GM06990 (cell line): ENCODE measurements at regions not wholly inside any gene's neighbourhood (a gene's known extent, or its start where the extent isn't known, plus 50 kb on each side); places are given as distances from the start of the nearest gene placed in this dataset.

ENCODE experiments used
- DNase-seq: peaks from one replicate; pipeline ENCODE4 v3.0.0-alpha.2; 2011; ENCODE audit not compliant: insufficient read length; ENCODE audit errors: extremely low read depth
- H3K27me3 ChIP-seq: replicated peaks from 2 replicates; pipeline ENCODE4 v1.6.0; 2011; ENCODE audit warnings: low read length; ENCODE audit not compliant: control insufficient read depth, insufficient read depth
- H3K36me3 ChIP-seq: 2 replicates; pipeline ENCODE4 v1.5.1; 2011; ENCODE audit warnings: low read length; ENCODE audit not compliant: control insufficient read depth, insufficient read depth
- H3K4me3 ChIP-seq: replicated peaks from 2 replicates; pipeline ENCODE4 v1.5.1; 2011; ENCODE audit warnings: low read depth, mild to moderate bottlenecking, control low read depth, low read length
- CTCF ChIP-seq: IDR thresholded peaks from 2 replicates; pipeline ENCODE4 v1.5.1; 2011; ENCODE audit warnings: low read length, control low read depth, mild to moderate bottlenecking, inconsistent platforms; ENCODE audit not compliant: insufficient read depth, poor library complexity, severe bottlenecking

DNA sequence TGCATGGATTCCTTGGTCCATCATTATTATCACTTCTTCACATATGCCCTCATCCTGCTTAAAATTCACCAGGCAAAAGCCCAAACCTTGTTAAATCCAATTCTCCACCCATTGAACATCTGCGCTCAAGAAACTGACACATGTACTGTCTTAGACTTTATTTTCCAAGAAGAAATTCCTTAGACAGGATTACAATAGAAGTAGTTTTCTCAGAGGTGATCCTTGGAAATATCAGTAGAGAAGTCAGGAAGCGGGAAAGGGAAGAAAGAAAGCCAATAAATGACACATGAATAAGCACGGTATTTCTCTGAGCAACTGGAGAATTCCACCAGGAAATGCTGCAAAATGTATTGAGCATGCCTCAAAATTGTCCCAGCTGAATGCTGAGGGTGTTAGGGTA lies 90.2 kb downstream of the FOXD1 start:
- no peak for TF ChIP-seq CTCF
- DNase-seq, result no peak
- H3K36me3 ChIP-seq, result no peaks in the 10 kb centered on the region
- no peaks in the 10 kb centered on the region for H3K27me3 ChIP-seq
- H3K4me3 ChIP-seq, result no peak overlapping the region

- no peak for TF ChIP-seq CTCF
- H3K27me3 ChIP-seq, result no peaks in the 10 kb centered on the region
- no peaks in the 10 kb centered on the region for H3K36me3 ChIP-seq
- DNase-seq, result no peak
- no peak overlapping the region for H3K4me3 ChIP-seq
Observed at GRCh38 chr5:73357576-73357975, 91.0 kb downstream of the FOXD1 start.

DNA sequence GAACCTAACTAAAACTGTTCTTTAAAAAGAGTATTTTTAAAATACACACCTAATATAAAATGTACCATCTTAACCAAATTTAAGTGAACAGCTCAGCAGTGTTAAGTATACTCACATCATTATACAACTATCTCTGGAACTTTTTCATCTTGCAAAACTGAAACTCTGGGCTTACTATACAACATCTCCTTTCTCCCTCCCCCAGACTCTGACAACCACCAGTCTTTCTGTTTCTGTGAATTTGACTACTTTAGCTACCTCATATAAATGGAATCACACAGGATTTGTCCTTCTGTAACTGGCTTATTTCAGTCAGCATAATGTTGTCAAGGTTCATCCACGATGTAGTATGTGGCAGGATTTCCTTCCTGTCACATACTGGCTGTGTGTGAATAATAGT lies 93.5 kb downstream of the FOXD1 start:
- Histone ChIP-seq H3K4me3 (no peak overlapping the region), H3K36me3 (no peaks in the 10 kb centered on the region), H3K27me3 (no peaks in the 10 kb centered on the region)
- DNase-seq, result no peak
- no peak for TF ChIP-seq CTCF

DNA sequence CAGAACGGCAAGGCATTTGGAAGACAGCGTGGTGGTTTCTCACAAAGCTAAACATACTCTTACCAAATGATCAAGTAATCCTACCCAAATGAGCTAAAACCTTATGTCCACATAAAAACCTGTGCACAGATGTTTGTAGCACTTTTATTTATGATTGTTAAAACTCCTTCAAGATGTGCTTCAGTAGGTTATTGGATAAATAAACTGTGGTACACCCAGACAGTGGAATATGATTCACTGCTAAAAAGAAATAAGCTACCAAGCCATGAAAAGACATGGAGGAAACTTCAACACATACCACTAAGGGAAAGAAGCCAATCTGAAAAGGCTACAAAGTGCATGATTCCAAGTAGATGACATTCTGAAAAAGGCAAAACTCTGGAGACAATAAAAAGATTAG lies 94.2 kb downstream of the FOXD1 start:
- Histone ChIP-seq H3K4me3 (no peak overlapping the region), H3K36me3 (no peaks in the 10 kb centered on the region)
- no peak for DNase-seq

DNA sequence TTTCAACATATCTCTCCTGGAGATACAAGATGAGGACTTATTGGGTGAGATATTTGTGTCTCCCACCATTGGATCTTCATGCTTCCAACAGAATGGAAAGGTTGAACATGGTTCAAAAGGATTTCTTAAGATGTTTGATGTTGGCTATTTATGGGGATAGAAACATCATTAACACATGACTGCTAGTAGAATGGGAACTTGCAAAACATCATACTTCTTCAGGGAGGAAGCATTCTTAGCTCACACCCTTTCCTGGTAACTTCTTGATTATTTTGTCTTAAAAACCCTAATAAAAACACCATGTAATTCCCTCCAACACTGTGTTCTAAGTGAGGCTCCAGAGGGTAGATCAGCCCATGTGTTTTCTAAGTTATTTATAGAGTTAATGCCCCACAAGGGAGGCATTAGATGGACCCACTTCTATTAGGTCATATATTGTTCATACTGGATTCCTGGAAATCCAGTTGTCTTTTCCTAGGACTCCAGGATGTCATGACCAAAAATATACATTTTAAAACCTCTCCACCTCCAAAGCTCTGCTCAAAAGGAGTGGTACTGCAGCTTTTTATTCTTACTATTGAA lies 95.8 kb downstream of the FOXD1 start:
- DNase-seq, result no peak
- no peaks in the 10 kb centered on the region for H3K36me3 ChIP-seq
- no peaks in the 10 kb centered on the region for H3K27me3 ChIP-seq
- no peak for TF ChIP-seq CTCF
- H3K4me3 ChIP-seq, result no peak overlapping the region

More for the DNA sequence above, 94.2 kb downstream of the FOXD1 start:
- H3K27me3 ChIP-seq, result no peaks in the 10 kb centered on the region
- no peak for TF ChIP-seq CTCF

DNA sequence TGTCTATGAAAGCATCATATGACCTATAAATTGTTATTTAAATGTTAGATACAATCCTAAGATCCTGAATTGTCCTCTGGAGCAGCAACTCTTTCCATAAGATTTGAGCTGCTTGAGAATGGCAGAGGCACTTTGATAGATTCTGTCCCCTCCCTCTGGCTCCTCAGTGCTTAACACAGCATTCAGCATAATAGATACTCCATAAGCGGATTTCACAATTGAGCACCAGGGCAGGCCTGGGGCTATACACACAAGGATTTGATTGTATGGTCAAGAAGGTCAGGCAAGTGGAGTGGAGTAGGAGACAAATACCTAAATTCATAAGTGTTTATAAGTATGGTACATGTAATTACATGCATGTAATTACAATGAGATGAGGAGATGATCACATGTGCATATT lies 96.3 kb downstream of the FOXD1 start:
- no peak for DNase-seq
- no peak overlapping the region for H3K4me3 ChIP-seq
- H3K27me3 ChIP-seq, result no peaks in the 10 kb centered on the region
- TF ChIP-seq CTCF, result no peak
- no peaks in the 10 kb centered on the region for H3K36me3 ChIP-seq
